ENCODE measurements at regions not wholly inside any gene's neighbourhood (a gene's known extent, or its start where the extent isn't known, plus 50 kb on each side); places are given as distances from the start of the nearest gene placed in this dataset.

- Mint-ChIP-seq H3K27me3 (ENCODE audit: insufficient read depth, unreplicated experiment) (no peaks in the 10 kb centered on the region), H3K4me1 (ENCODE audit: low read depth, unreplicated experiment) (peaks cover 13% of the 10 kb centered on the region), H3K36me3 (ENCODE audit: insufficient read depth, unreplicated experiment) (no peaks in the 10 kb centered on the region), H3K9me3 (ENCODE audit: unreplicated experiment) (no peaks in the 10 kb centered on the region), H3K27ac (ENCODE audit: unreplicated experiment) (no peak overlapping the region), H3K4me3 (ENCODE audit: unreplicated experiment) (no peak overlapping the region)
- no TSS peak for BruUV-seq (replicated peaks)
- no peak for DNase-seq
- no peaks in the 10 kb centered on the region for H3K36me3 ChIP-seq (ENCODE audit: control insufficient read depth, insufficient read depth, low read length)
- intact Hi-C loops (cut with micrococcal nuclease; ENCODE audit: unreplicated experiment): loop anchor here (1.0 to 2.0 kb wide), 3 partner anchors 252 to 275 kb away; no protein-coding TSS in a partner anchor
- POLR2A ChIA-PET: no interaction called here
- no peak overlapping the region for H3K4me3 ChIP-seq (ENCODE audit: low read depth, low read length)
- no peak for TF ChIP-seq CTCF (IDR thresholded peaks at IDR 0.05; ENCODE audit: insufficient read depth in 1 of 2, low read depth in 1 of 2, low read length in 1 of 2, severe bottlenecking in 1 of 2, unreplicated experiment in 1 of 2)
- H3K9me3 ChIP-seq: no peaks in the 10 kb centered on the region
- CTCF ChIA-PET: interaction anchor here (0.9 to 1.9 kb wide), 5 partner anchors 252 to 296 kb away, joined by 3 to 13 read pairs (median 7); partner anchors contain the start of gene ATAD1
- H3K4me1 ChIP-seq: no peaks in the 10 kb centered on the region
- no peaks in the 10 kb centered on the region for H3K27me3 ChIP-seq (replicated peaks; ENCODE audit: control insufficient read depth, insufficient read depth, low read length)
Observed at GRCh38 chr10:88113657-88114272, 250.3 kb downstream of the PTEN start.

DNA sequence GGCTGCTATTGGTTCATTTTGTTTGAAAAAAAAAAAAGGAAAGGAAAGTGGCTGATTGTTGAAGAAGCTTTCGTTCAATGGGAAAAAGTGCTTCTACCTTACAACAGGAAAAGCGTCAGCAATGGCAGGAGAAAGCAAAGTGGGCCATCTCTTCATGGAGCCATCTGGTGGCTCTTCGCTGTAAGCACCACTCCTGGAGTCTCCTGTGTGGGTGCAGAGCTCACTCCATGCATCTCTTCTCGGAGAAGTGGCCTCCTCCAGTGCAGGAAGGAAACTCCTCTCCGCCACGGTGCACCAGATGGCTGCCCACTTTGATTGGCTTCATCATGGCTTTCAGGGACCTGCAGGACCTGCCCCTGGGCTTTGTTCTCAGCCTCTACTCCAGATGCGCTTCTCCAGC, 250.9 kb downstream of the PTEN start:
- intact Hi-C loops (cut with micrococcal nuclease; ENCODE audit: unreplicated experiment): loop anchor here (1.0 to 2.0 kb wide), 3 partner anchors 253 to 274 kb away; no protein-coding TSS in a partner anchor
- POLR2A ChIA-PET: no interaction called here

DNA sequence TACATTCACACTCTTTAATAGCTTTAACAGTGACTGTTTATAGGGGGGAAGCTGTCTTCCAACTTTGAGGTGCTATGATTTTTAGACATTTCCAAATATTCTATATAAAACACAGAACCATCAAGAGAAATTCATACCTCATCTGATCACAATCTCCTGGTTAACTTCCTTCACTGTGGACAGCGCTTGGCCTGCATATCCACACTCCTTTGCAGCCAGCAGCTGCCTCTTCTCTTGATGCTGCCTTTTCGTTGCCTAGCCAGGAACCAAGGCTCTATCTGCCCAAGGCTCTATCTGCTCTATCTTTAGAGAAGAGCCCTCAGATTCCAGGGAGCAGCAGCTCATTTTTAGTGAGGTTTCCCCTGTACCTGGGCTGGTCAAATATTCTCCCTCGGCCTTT, 252.0 kb downstream of the PTEN start:
- TF ChIP-seq CTCF (IDR thresholded peaks at IDR 0.05; ENCODE audit: insufficient read depth in 1 of 2, low read depth in 1 of 2, low read length in 1 of 2, severe bottlenecking in 1 of 2, unreplicated experiment in 1 of 2): no peak
- peaks cover 7% of the 10 kb centered on the region for H3K4me1 Mint-ChIP-seq (ENCODE audit: low read depth, unreplicated experiment)
- CTCF ChIA-PET: no interaction called here

More for the DNA sequence above, 250.9 kb downstream of the PTEN start:
- Mint-ChIP-seq H3K4me1 (ENCODE audit: low read depth, unreplicated experiment) (peaks cover 13% of the 10 kb centered on the region), H3K27me3 (ENCODE audit: insufficient read depth, unreplicated experiment) (no peaks in the 10 kb centered on the region), H3K36me3 (ENCODE audit: insufficient read depth, unreplicated experiment) (no peaks in the 10 kb centered on the region), H3K27ac (ENCODE audit: unreplicated experiment) (no peak overlapping the region), H3K4me3 (ENCODE audit: unreplicated experiment) (no peak overlapping the region), H3K9me3 (ENCODE audit: unreplicated experiment) (no peaks in the 10 kb centered on the region)
- H3K9me3 ChIP-seq: no peaks in the 10 kb centered on the region
- DNase-seq: peak; percentile 58 to 62
- CTCF ChIA-PET: interaction anchor here (0.9 to 1.9 kb wide), 5 partner anchors 252 to 296 kb away, joined by 3 to 13 read pairs (median 7); partner anchors contain the start of gene ATAD1
- no TSS peak for BruUV-seq (replicated peaks)
- H3K36me3 ChIP-seq (ENCODE audit: control insufficient read depth, insufficient read depth, low read length): no peaks in the 10 kb centered on the region
- peak; percentile 64 to 84 for TF ChIP-seq CTCF (IDR thresholded peaks at IDR 0.05; ENCODE audit: insufficient read depth in 1 of 2, low read depth in 1 of 2, low read length in 1 of 2, severe bottlenecking in 1 of 2, unreplicated experiment in 1 of 2)
- H3K4me1 ChIP-seq: peaks cover 2% of the 10 kb centered on the region; the same call in 1 of the 2 replicates
- no peak overlapping the region for H3K4me3 ChIP-seq (ENCODE audit: low read depth, low read length)
- no peaks in the 10 kb centered on the region for H3K27me3 ChIP-seq (replicated peaks; ENCODE audit: control insufficient read depth, insufficient read depth, low read length)

More for the DNA sequence above, 252.0 kb downstream of the PTEN start:
- H3K27ac Mint-ChIP-seq (ENCODE audit: unreplicated experiment): no peak overlapping the region
- DNase-seq: no peak
- Histone ChIP-seq H3K9me3 (no peaks in the 10 kb centered on the region), H3K27me3 (replicated peaks; ENCODE audit: control insufficient read depth, insufficient read depth, low read length) (no peaks in the 10 kb centered on the region), H3K36me3 (ENCODE audit: control insufficient read depth, insufficient read depth, low read length) (no peaks in the 10 kb centered on the region), H3K4me1 (peaks cover 3% of the 10 kb centered on the region; the same call in 1 of the 2 replicates), H3K4me3 (ENCODE audit: low read depth, low read length) (no peak overlapping the region)
- H3K27me3 Mint-ChIP-seq (ENCODE audit: insufficient read depth, unreplicated experiment): no peaks in the 10 kb centered on the region
- POLR2A ChIA-PET: no interaction called here
- BruUV-seq (replicated peaks): no TSS peak
- H3K4me3 Mint-ChIP-seq (ENCODE audit: unreplicated experiment): no peak overlapping the region
- H3K36me3 Mint-ChIP-seq (ENCODE audit: insufficient read depth, unreplicated experiment): no peaks in the 10 kb centered on the region
- H3K9me3 Mint-ChIP-seq (ENCODE audit: unreplicated experiment): no peaks in the 10 kb centered on the region
- intact Hi-C loops (cut with micrococcal nuclease; ENCODE audit: unreplicated experiment): loop anchor here (2.0 kb wide), 1 partner anchor 273 kb away; no protein-coding TSS in a partner anchor
